SK-N-SH (cell line): ENCODE measurements at regions not wholly inside any gene's neighbourhood (a gene's known extent, or its start where the extent isn't known, plus 50 kb on each side); places are given as distances from the start of the nearest gene placed in this dataset.

Experiments used
- JUND ChIP-seq: IDR thresholded peaks from 2 replicates; pipeline ENCODE4 v1.4.0; 2012
- MAX ChIP-seq: IDR thresholded peaks from 2 replicates; pipeline ENCODE4 v1.4.0; 2012; ENCODE audit warnings: low read depth
- MXI1 ChIP-seq: IDR thresholded peaks from 2 replicates; pipeline ENCODE4 v1.6.1; 2012; ENCODE audit warnings: mild to moderate bottlenecking, low read depth, low read length, improper control_type of control experiment
- POLR2AphosphoS5 ChIP-seq: IDR thresholded peaks from 2 replicates; pipeline ENCODE4 v1.6.1; 2012; ENCODE audit warnings: low read depth, low read length
- RAD21 ChIP-seq: IDR thresholded peaks from 2 replicates; pipeline ENCODE4 v1.6.1; 2012; ENCODE audit warnings: mild to moderate bottlenecking, low read length
- SIN3A ChIP-seq: IDR thresholded peaks from 2 replicates; pipeline ENCODE4 v1.6.1; 2012; ENCODE audit warnings: low read depth, mild to moderate bottlenecking, low read length, moderate library complexity, borderline replicate concordance
- TAF1 ChIP-seq: IDR thresholded peaks from 2 replicates; pipeline ENCODE4 v1.6.1; 2012; ENCODE audit warnings: low read depth, mild to moderate bottlenecking, low read length, moderate library complexity, borderline replicate concordance
- TCF12 ChIP-seq: IDR thresholded peaks from 2 replicates; pipeline ENCODE4 v1.4.0; 2012
- USF2 ChIP-seq: fragments of 150-350 bp; IDR thresholded peaks from 2 replicates; pipeline ENCODE4 v1.6.1; 2017; ENCODE audit warnings: antibody characterized with exemption, low read length, low read depth, borderline replicate concordance
- YY1 ChIP-seq: IDR thresholded peaks from 2 replicates; pipeline ENCODE4 v1.4.0; 2012; ENCODE audit warnings: low read depth, mild to moderate bottlenecking
- TF ChIP-seq, protein P1 (sequence below): fragments of 200-600 bp; sonication (generic); IDR thresholded peaks from 2 replicates; pipeline ENCODE4 v1.6.1; 2017; ENCODE audit warnings: antibody characterized with exemption, mild to moderate bottlenecking, moderate library complexity
- TF ChIP-seq, protein P2 (sequence below): IDR thresholded peaks from 2 replicates; pipeline ENCODE4 v1.6.1; 2012; ENCODE audit warnings: mild to moderate bottlenecking, low read depth, low read length, moderate library complexity

- no peak for TF ChIP-seq YY1
- TF ChIP-seq USF2: no peak
- TF ChIP-seq TAF1: no peak
- no peak for TF ChIP-seq MAX
- TF ChIP-seq, protein P1, sequence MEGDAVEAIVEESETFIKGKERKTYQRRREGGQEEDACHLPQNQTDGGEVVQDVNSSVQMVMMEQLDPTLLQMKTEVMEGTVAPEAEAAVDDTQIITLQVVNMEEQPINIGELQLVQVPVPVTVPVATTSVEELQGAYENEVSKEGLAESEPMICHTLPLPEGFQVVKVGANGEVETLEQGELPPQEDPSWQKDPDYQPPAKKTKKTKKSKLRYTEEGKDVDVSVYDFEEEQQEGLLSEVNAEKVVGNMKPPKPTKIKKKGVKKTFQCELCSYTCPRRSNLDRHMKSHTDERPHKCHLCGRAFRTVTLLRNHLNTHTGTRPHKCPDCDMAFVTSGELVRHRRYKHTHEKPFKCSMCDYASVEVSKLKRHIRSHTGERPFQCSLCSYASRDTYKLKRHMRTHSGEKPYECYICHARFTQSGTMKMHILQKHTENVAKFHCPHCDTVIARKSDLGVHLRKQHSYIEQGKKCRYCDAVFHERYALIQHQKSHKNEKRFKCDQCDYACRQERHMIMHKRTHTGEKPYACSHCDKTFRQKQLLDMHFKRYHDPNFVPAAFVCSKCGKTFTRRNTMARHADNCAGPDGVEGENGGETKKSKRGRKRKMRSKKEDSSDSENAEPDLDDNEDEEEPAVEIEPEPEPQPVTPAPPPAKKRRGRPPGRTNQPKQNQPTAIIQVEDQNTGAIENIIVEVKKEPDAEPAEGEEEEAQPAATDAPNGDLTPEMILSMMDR: no peak
- TF ChIP-seq TCF12: no peak
- no peak for TF ChIP-seq JUND
- TF ChIP-seq POLR2AphosphoS5: no peak
- TF ChIP-seq, protein P2, sequence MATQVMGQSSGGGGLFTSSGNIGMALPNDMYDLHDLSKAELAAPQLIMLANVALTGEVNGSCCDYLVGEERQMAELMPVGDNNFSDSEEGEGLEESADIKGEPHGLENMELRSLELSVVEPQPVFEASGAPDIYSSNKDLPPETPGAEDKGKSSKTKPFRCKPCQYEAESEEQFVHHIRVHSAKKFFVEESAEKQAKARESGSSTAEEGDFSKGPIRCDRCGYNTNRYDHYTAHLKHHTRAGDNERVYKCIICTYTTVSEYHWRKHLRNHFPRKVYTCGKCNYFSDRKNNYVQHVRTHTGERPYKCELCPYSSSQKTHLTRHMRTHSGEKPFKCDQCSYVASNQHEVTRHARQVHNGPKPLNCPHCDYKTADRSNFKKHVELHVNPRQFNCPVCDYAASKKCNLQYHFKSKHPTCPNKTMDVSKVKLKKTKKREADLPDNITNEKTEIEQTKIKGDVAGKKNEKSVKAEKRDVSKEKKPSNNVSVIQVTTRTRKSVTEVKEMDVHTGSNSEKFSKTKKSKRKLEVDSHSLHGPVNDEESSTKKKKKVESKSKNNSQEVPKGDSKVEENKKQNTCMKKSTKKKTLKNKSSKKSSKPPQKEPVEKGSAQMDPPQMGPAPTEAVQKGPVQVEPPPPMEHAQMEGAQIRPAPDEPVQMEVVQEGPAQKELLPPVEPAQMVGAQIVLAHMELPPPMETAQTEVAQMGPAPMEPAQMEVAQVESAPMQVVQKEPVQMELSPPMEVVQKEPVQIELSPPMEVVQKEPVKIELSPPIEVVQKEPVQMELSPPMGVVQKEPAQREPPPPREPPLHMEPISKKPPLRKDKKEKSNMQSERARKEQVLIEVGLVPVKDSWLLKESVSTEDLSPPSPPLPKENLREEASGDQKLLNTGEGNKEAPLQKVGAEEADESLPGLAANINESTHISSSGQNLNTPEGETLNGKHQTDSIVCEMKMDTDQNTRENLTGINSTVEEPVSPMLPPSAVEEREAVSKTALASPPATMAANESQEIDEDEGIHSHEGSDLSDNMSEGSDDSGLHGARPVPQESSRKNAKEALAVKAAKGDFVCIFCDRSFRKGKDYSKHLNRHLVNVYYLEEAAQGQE: no peak
- no peak for TF ChIP-seq SIN3A
- TF ChIP-seq MXI1: no peak
- no peak for TF ChIP-seq RAD21
Observed at GRCh38 chr1:168823988-168824387, 95.0 kb upstream of the DPT start.
